ENCODE measurements at regions not wholly inside any gene's neighbourhood (a gene's known extent, or its start where the extent isn't known, plus 50 kb on each side); places are given as distances from the start of the nearest gene placed in this dataset.

- TF ChIP-seq JUND (IDR thresholded peaks at IDR 0.05; ENCODE audit: low read depth) = no peak
- DNase-seq (ENCODE audit: low read depth in 1 of 2, low spot score in 1 of 2) = peak in 1 of 2 experiments; percentile 36
- in situ Hi-C loops (cut with HindIII; ENCODE audit: low pct_unique_long_range_greater_than_20kb, low sequenced_read_pairs) = no loop called here
Observed at GRCh38 chr12:75888874-75889613, 142.5 kb downstream of the PHLDA1 start.

- in situ Hi-C loops (cut with HindIII; ENCODE audit: low pct_unique_long_range_greater_than_20kb, low sequenced_read_pairs) = no loop called here
- TF ChIP-seq JUND (IDR thresholded peaks at IDR 0.05; ENCODE audit: low read depth) = no peak
- no peak for DNase-seq (ENCODE audit: low read depth in 1 of 2, low spot score in 1 of 2)
Observed at GRCh38 chr12:75888399-75888798, 143.2 kb downstream of the PHLDA1 start.

GRCh38 chr12:75887979-75888378 lies 143.6 kb downstream of the PHLDA1 start:
- in situ Hi-C loops (cut with HindIII; ENCODE audit: low pct_unique_long_range_greater_than_20kb, low sequenced_read_pairs) = no loop called here
- no peak for DNase-seq (ENCODE audit: low read depth in 1 of 2, low spot score in 1 of 2)
- no peak for TF ChIP-seq JUND (IDR thresholded peaks at IDR 0.05; ENCODE audit: low read depth)

- in situ Hi-C loops (cut with HindIII; ENCODE audit: low pct_unique_long_range_greater_than_20kb, low sequenced_read_pairs) = no loop called here
- no peak for DNase-seq (ENCODE audit: low read depth in 1 of 2, low spot score in 1 of 2)
- TF ChIP-seq JUND (IDR thresholded peaks at IDR 0.05; ENCODE audit: low read depth) = no peak
Observed at GRCh38 chr12:75884465-75884985, 147.1 kb downstream of the PHLDA1 start.

- peak in 1 of 2 experiments; percentile 51 for DNase-seq (ENCODE audit: low read depth in 1 of 2, low spot score in 1 of 2)
- in situ Hi-C loops (cut with HindIII; ENCODE audit: low pct_unique_long_range_greater_than_20kb, low sequenced_read_pairs) = no loop called here
- TF ChIP-seq JUND (IDR thresholded peaks at IDR 0.05; ENCODE audit: low read depth) = no peak
Observed at GRCh38 chr12:75883241-75883640, 148.3 kb downstream of the PHLDA1 start.

GRCh38 chr12:75882421-75882820 lies 149.2 kb downstream of the PHLDA1 start:
- DNase-seq (ENCODE audit: low read depth in 1 of 2, low spot score in 1 of 2) = no peak
- in situ Hi-C loops (cut with HindIII; ENCODE audit: low pct_unique_long_range_greater_than_20kb, low sequenced_read_pairs) = no loop called here
- no peak for TF ChIP-seq JUND (IDR thresholded peaks at IDR 0.05; ENCODE audit: low read depth)

GRCh38 chr12:75881920-75882319 lies 149.7 kb downstream of the PHLDA1 start:
- TF ChIP-seq JUND (IDR thresholded peaks at IDR 0.05; ENCODE audit: low read depth) = no peak
- in situ Hi-C loops (cut with HindIII; ENCODE audit: low pct_unique_long_range_greater_than_20kb, low sequenced_read_pairs) = no loop called here
- no peak for DNase-seq (ENCODE audit: low read depth in 1 of 2, low spot score in 1 of 2)

- in situ Hi-C loops (cut with HindIII; ENCODE audit: low pct_unique_long_range_greater_than_20kb, low sequenced_read_pairs) = no loop called here
- TF ChIP-seq JUND (IDR thresholded peaks at IDR 0.05; ENCODE audit: low read depth) = no peak
- DNase-seq (ENCODE audit: low read depth in 1 of 2, low spot score in 1 of 2) = no peak
Observed at GRCh38 chr12:75877763-75878621, 153.6 kb downstream of the PHLDA1 start.

- in situ Hi-C loops (cut with HindIII; ENCODE audit: low pct_unique_long_range_greater_than_20kb, low sequenced_read_pairs) = no loop called here
- no peak for TF ChIP-seq JUND (IDR thresholded peaks at IDR 0.05; ENCODE audit: low read depth)
- no peak for DNase-seq (ENCODE audit: low read depth in 1 of 2, low spot score in 1 of 2)
Observed at GRCh38 chr12:75876832-75877762, 154.5 kb downstream of the PHLDA1 start.

GRCh38 chr12:75874441-75874840 lies 157.1 kb downstream of the PHLDA1 start:
- in situ Hi-C loops (cut with HindIII; ENCODE audit: low pct_unique_long_range_greater_than_20kb, low sequenced_read_pairs) = no loop called here
- no peak for TF ChIP-seq JUND (IDR thresholded peaks at IDR 0.05; ENCODE audit: low read depth)
- DNase-seq (ENCODE audit: low read depth in 1 of 2, low spot score in 1 of 2) = no peak

- no peak for TF ChIP-seq JUND (IDR thresholded peaks at IDR 0.05; ENCODE audit: low read depth)
- in situ Hi-C loops (cut with HindIII; ENCODE audit: low pct_unique_long_range_greater_than_20kb, low sequenced_read_pairs) = no loop called here
- no peak for DNase-seq (ENCODE audit: low read depth in 1 of 2, low spot score in 1 of 2)
Observed at GRCh38 chr12:75872762-75873161, 158.8 kb downstream of the PHLDA1 start.

GRCh38 chr12:75870878-75871277 lies 160.7 kb downstream of the PHLDA1 start:
- in situ Hi-C loops (cut with HindIII; ENCODE audit: low pct_unique_long_range_greater_than_20kb, low sequenced_read_pairs) = no loop called here
- DNase-seq (ENCODE audit: low read depth in 1 of 2, low spot score in 1 of 2) = no peak
- no peak for TF ChIP-seq JUND (IDR thresholded peaks at IDR 0.05; ENCODE audit: low read depth)
